CD14-positive monocyte (primary cell): ENCODE measurements at regions not wholly inside any gene's neighbourhood (a gene's known extent, or its start where the extent isn't known, plus 50 kb on each side); places are given as distances from the start of the nearest gene placed in this dataset.

Experiments used
- DNase-seq, 3 donors: peaks; one replicate each; pipeline ENCODE4 v3.0.0-alpha.2; 2011 to 2022
- H2AFZ ChIP-seq: 2 replicates; pipeline ENCODE4 v1.6.0; 2012; ENCODE audit warnings: mild to moderate bottlenecking, low read depth, low read length, inconsistent platforms; ENCODE audit not compliant: insufficient read depth, poor library complexity, severe bottlenecking
- H3K27ac ChIP-seq, 2 donors: 1 replicate in 1 of 2; 2 replicates in 1 of 2; pipeline ENCODE4 v1.5.1; 2012 to 2013; ENCODE audit warnings: low read length in 2 of 2, control low read depth in 1 of 2, inconsistent platforms in 1 of 2, low read depth in 1 of 2, mild to moderate bottlenecking in 1 of 2
- H3K27me3 ChIP-seq, 2 donors: one replicate each; pipeline versions ENCODE4 v1.6.0 to v1.6.1; 2011 to 2013; ENCODE audit warnings: low read length in 2 of 2; ENCODE audit not compliant: control insufficient read depth in 2 of 2, insufficient read depth in 2 of 2
- H3K36me3 ChIP-seq, 2 donors: replicated peaks in 1 of 2; 1 replicate in 1 of 2; 2 replicates in 1 of 2; pipeline versions ENCODE4 v1.5.1 to v1.6.1; 2012 to 2013; ENCODE audit warnings: low read length in 2 of 2, control low read depth in 1 of 2, inconsistent platforms in 1 of 2, mild to moderate bottlenecking in 1 of 2; ENCODE audit not compliant: insufficient read depth in 2 of 2, control insufficient read depth in 1 of 2
- H3K4me1 ChIP-seq, 2 donors: 1 replicate in 1 of 2; 2 replicates in 1 of 2; pipeline versions ENCODE4 v1.5.1 to v1.6.1; 2012 to 2013; ENCODE audit warnings: low read length in 2 of 2, control low read depth in 1 of 2, inconsistent platforms in 1 of 2, mild to moderate bottlenecking in 1 of 2, moderate library complexity in 1 of 2; ENCODE audit not compliant: insufficient read depth in 2 of 2, control insufficient read depth in 1 of 2
- H3K4me2 ChIP-seq: replicated peaks from 2 replicates; pipeline ENCODE3; 2012; ENCODE audit warnings: low read length, moderate library complexity, mild to moderate bottlenecking; ENCODE audit not compliant: poor library complexity, severe bottlenecking; ENCODE audit errors: extremely low read depth
- H3K4me3 ChIP-seq, 3 experiments: fragments of 200-600 bp in 1 of 3; sonication (generic) in 1 of 3; replicated peaks in 1 of 3; 1 replicate in 2 of 3; 2 replicates in 1 of 3; pipeline ENCODE4 v1.5.1; 2011 to 2013; ENCODE audit warnings: low read length in 3 of 3, mild to moderate bottlenecking in 3 of 3, control low read depth in 2 of 3, low read depth in 2 of 3, inconsistent platforms in 1 of 3, moderate library complexity in 1 of 3
- H3K79me2 ChIP-seq: 2 replicates; pipeline ENCODE4 v1.6.0; 2012; ENCODE audit warnings: mild to moderate bottlenecking, control low read depth, inconsistent platforms, low read length, moderate library complexity; ENCODE audit not compliant: insufficient read depth
- H3K9ac ChIP-seq: 2 replicates; pipeline ENCODE4 v1.6.0; 2017; ENCODE audit warnings: low read length, mild to moderate bottlenecking; ENCODE audit not compliant: insufficient read depth, poor library complexity, severe bottlenecking
- H3K9me3 ChIP-seq, 2 donors: replicated peaks in 1 of 2; 1 replicate in 1 of 2; 2 replicates in 1 of 2; pipeline versions ENCODE4 v1.5.1 to v1.6.1; 2012 to 2013; ENCODE audit warnings: low read length in 2 of 2, control low read depth in 1 of 2; ENCODE audit not compliant: control insufficient read depth in 1 of 2, insufficient read depth in 1 of 2
- H4K20me1 ChIP-seq: 2 replicates; pipeline ENCODE4 v1.6.0; 2012; ENCODE audit warnings: mild to moderate bottlenecking, low read length, control low read depth, moderate library complexity; ENCODE audit not compliant: insufficient read depth
- H3K27ac Mint-ChIP-seq, 7 donors: one replicate each; pipeline ENCODE4 v1.8.0; 2020; ENCODE audit warnings: mild to moderate bottlenecking in 7 of 7, mixed read lengths in 7 of 7, moderate library complexity in 6 of 7, inconsistent platforms in 2 of 7
- H3K27me3 Mint-ChIP-seq, 3 donors: one replicate each; pipeline ENCODE4 v1.8.0; 2021 to 2022; ENCODE audit warnings: low read depth in 3 of 3, mild to moderate bottlenecking in 3 of 3, mixed read lengths in 3 of 3, moderate library complexity in 3 of 3, inconsistent platforms in 1 of 3
- H3K36me3 Mint-ChIP-seq, 2 donors: one replicate each; pipeline ENCODE4 v1.8.0; 2020; ENCODE audit warnings: mixed read lengths in 2 of 2, inconsistent platforms in 1 of 2, mild to moderate bottlenecking in 1 of 2
- H3K4me1 Mint-ChIP-seq: one replicate; pipeline ENCODE4 v1.8.0; 2020; ENCODE audit warnings: mild to moderate bottlenecking, mixed read lengths
- H3K4me3 Mint-ChIP-seq, 2 donors: one replicate each; pipeline ENCODE4 v1.8.0; 2020; ENCODE audit warnings: mild to moderate bottlenecking in 2 of 2, mixed read lengths in 2 of 2, moderate library complexity in 1 of 2
- H3K9me3 Mint-ChIP-seq, 7 donors: one replicate each; pipeline ENCODE4 v1.8.0; 2020 to 2022; ENCODE audit warnings: mixed read lengths in 7 of 7, mild to moderate bottlenecking in 6 of 7, moderate library complexity in 6 of 7, inconsistent platforms in 2 of 7
- CTCF ChIP-seq: fragments of 200-600 bp; IDR thresholded peaks from one replicate; pipeline ENCODE4 v1.8.0; 2022; ENCODE audit warnings: antibody characterized with exemption, mild to moderate bottlenecking
- WGBS: methylation state at CpG from one replicate; pipeline ENCODE4 v1.1.5; 2013; ENCODE audit warnings: missing lambda C conversion rate; ENCODE audit not compliant: insufficient coverage; 5-methylcytosine and 5-hydroxymethylcytosine counted together
- intact Hi-C, 2 donors: fragments of 100-400 bp; cut with micrococcal nuclease; formaldehyde crosslinking; loops; one replicate each; pipeline versions ENCODE4 v1.15.0 to v1.15.1; 2023

DNA sequence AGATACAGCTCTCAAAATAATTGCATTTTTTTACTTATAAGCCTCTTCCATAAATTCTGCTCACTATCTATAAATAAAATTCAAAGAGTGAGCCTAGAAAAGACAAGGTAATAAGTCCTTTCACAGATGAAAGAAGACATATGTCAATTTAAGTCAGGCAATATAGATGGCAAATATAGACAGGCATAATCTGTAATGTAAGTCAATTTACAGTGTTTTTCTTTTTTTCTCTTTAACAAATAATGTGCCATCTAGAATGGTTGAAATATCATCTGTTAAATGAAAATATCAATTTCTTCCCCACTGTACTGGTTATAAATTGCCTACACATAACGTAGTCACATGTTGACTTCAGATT is 1409.2 kb upstream of the GOT2 start:
- H3K4me3 ChIP-seq = no peak overlapping the region
- no peak for DNase-seq
- peaks cover 13 to 16% of the 10 kb centered on the region in 2 donors for H3K9me3 ChIP-seq
- no peaks in the 10 kb centered on the region for H3K4me1 ChIP-seq
- Mint-ChIP-seq H3K36me3 (no peaks in the 10 kb centered on the region), H3K4me1 (no peaks in the 10 kb centered on the region), H3K4me3 (no peak overlapping the region), H3K27ac (no peak overlapping the region), H3K27me3 (no peaks in the 10 kb centered on the region), H3K9me3 (peaks cover 7 to 25% (median 21%) of the 10 kb centered on the region in 7 donors)
- H3K27me3 ChIP-seq = no peaks in the 10 kb centered on the region
- no peak overlapping the region for H3K4me2 ChIP-seq
- no peaks in the 10 kb centered on the region for H3K79me2 ChIP-seq
- intact Hi-C loops = no loop called here
- no peak overlapping the region for H3K27ac ChIP-seq
- WGBS = no CpG with 5 or more reads among the region's 1 CpG
- no peak overlapping the region for H2AFZ ChIP-seq
- no peaks in the 10 kb centered on the region for H4K20me1 ChIP-seq
- no peak overlapping the region for H3K9ac ChIP-seq
- H3K36me3 ChIP-seq = no peaks in the 10 kb centered on the region
- TF ChIP-seq CTCF = no peak

DNA sequence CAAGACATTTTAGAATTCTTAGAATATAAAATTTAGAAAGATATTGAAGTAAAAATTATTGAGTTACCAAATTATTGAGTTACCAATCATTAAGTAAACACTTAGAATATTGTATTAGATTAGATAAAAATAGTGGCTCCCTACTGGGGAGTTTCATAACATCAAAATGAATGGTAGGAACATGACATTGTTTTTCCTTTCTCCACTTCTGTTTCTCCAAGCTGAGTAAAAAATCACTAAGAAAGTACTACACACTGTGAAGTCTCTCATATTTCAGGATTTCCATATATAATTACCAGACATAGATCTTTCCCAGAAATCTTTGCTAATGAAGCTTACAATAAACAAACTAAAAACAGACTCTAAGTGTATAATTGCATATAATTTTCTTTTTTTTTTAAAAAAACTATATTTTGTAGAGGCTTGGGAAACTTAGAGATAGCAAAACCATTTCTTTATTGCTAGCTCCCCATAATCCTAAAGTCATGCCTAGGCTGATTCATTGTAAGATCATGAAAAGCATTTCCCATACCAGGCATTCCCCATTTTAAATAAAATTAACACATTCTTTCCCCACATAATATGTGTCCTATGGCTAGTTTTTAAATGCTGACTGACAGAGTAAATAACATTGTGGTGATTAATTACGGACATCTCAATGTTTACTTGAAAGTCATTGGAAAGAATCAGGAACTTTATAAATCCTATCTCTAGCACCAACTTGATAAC is 1408.7 kb upstream of the GOT2 start:
- no peak for TF ChIP-seq CTCF
- Histone ChIP-seq H3K4me2 (no peak overlapping the region), H3K27ac (no peak overlapping the region), H2AFZ (no peak overlapping the region), H3K9ac (no peak overlapping the region), H3K79me2 (no peaks in the 10 kb centered on the region), H3K9me3 (peaks cover 13 to 16% of the 10 kb centered on the region in 2 donors), H3K4me1 (no peaks in the 10 kb centered on the region), H3K36me3 (no peaks in the 10 kb centered on the region), H3K4me3 (no peak overlapping the region), H4K20me1 (no peaks in the 10 kb centered on the region), H3K27me3 (no peaks in the 10 kb centered on the region)
- H3K36me3 Mint-ChIP-seq = no peaks in the 10 kb centered on the region
- H3K4me3 Mint-ChIP-seq = no peak overlapping the region
- DNase-seq = no peak
- no CpG with 5 or more reads among the region's 1 CpG for WGBS
- H3K27me3 Mint-ChIP-seq = no peaks in the 10 kb centered on the region
- H3K27ac Mint-ChIP-seq = no peak overlapping the region
- peaks cover 9 to 27% (median 21%) of the 10 kb centered on the region in 7 donors for H3K9me3 Mint-ChIP-seq
- no peaks in the 10 kb centered on the region for H3K4me1 Mint-ChIP-seq
- intact Hi-C loops = no loop called here
